ENCODE measurements at regions not wholly inside any gene's neighbourhood (a gene's known extent, or its start where the extent isn't known, plus 50 kb on each side); places are given as distances from the start of the nearest gene placed in this dataset.

GRCh38 chr2:239688840-239689239, 288.0 kb upstream of the HDAC4 start:
- TF ChIP-seq FOXA1 (IDR thresholded peaks at IDR 0.05): no peak
- TF ChIP-seq ZBTB33 (IDR thresholded peaks at IDR 0.05): no peak
- no peak for TF ChIP-seq CTCF (IDR thresholded peaks at IDR 0.05; ENCODE audit: low read depth, low read length, missing input control)
- TF ChIP-seq HNF4G (IDR thresholded peaks at IDR 0.05): no peak
- no peak for TF ChIP-seq RXRA (IDR thresholded peaks at IDR 0.05)
- TF ChIP-seq HNF4A (conservative IDR thresholded peaks at IDR 0.05): no peak
- TF ChIP-seq SP1 (IDR thresholded peaks at IDR 0.05): no peak
- TF ChIP-seq RAD21 (IDR thresholded peaks at IDR 0.05): no peak
- no peak for TF ChIP-seq TAF1 (conservative IDR thresholded peaks at IDR 0.05)
- TF ChIP-seq REST (IDR thresholded peaks at IDR 0.05): no peak
- no peak for TF ChIP-seq EGR1 (IDR thresholded peaks at IDR 0.05; ENCODE audit: low read depth in 2 of 2)
- no peak for TF ChIP-seq YY1 (IDR thresholded peaks at IDR 0.05)
- no peak for TF ChIP-seq MAX (IDR thresholded peaks at IDR 0.05)
- no peak for TF ChIP-seq FOXA2 (IDR thresholded peaks at IDR 0.05)
- TF ChIP-seq ATF3 (IDR thresholded peaks at IDR 0.05): no peak
- TF ChIP-seq NR2F2 (IDR thresholded peaks at IDR 0.05): no peak
- DNase-seq (ENCODE audit: low spot score): peak; percentile 6
- Histone ChIP-seq H3K36me3 (ENCODE audit: control insufficient read depth in 4 of 4, insufficient read depth in 3 of 4, low read depth in 1 of 4, low read length in 3 of 4) (no peaks in the 10 kb centered on the region), H3K27ac (ENCODE audit: low read depth in 1 of 2, low read length in 2 of 2) (no peak overlapping the region), H3K27me3 (ENCODE audit: control insufficient read depth in 4 of 4, insufficient read depth in 4 of 4, low read length in 3 of 4) (no peaks in the 10 kb centered on the region), H3K4me1 (ENCODE audit: control insufficient read depth in 4 of 4, insufficient read depth in 4 of 4, low read length in 3 of 4) (no peaks in the 10 kb centered on the region), H3K4me3 (ENCODE audit: low read depth in 1 of 3, low read length in 3 of 3) (no peak overlapping the region), H3K9ac (ENCODE audit: low read depth in 1 of 2, low read length in 2 of 2) (no peak overlapping the region), H3K9me3 (ENCODE audit: control insufficient read depth in 4 of 4, low read length in 3 of 4) (no peaks in the 10 kb centered on the region)
- 71% methylated on average over 9 of the region's 9 CpGs for WGBS

GRCh38 chr2:239688122-239688681, 287.4 kb upstream of the HDAC4 start:
- WGBS: 45% methylated on average over 14 of the region's 14 CpGs
- peak; percentile 12 for DNase-seq (ENCODE audit: low spot score)

More at GRCh38 chr2:239688122-239688681, 287.4 kb upstream of the HDAC4 start:
- no peak for TF ChIP-seq FOXA2 (IDR thresholded peaks at IDR 0.05)
- TF ChIP-seq MAX (IDR thresholded peaks at IDR 0.05): no peak
- no peak for TF ChIP-seq TAF1 (conservative IDR thresholded peaks at IDR 0.05)
- no peak for TF ChIP-seq RXRA (IDR thresholded peaks at IDR 0.05)
- TF ChIP-seq HNF4G (IDR thresholded peaks at IDR 0.05): no peak
- no peak for TF ChIP-seq JUND (IDR thresholded peaks at IDR 0.05)
- no peak for TF ChIP-seq CTCF (IDR thresholded peaks at IDR 0.05; ENCODE audit: low read depth, low read length, missing input control)
- no peak for TF ChIP-seq ZBTB33 (IDR thresholded peaks at IDR 0.05)
- Histone ChIP-seq H3K36me3 (ENCODE audit: control insufficient read depth in 4 of 4, insufficient read depth in 3 of 4, low read depth in 1 of 4, low read length in 3 of 4) (no peaks in the 10 kb centered on the region), H3K9ac (ENCODE audit: low read depth in 1 of 2, low read length in 2 of 2) (no peak overlapping the region), H3K27ac (ENCODE audit: low read depth in 1 of 2, low read length in 2 of 2) (no peak overlapping the region), H3K27me3 (ENCODE audit: control insufficient read depth in 4 of 4, insufficient read depth in 4 of 4, low read length in 3 of 4) (no peaks in the 10 kb centered on the region), H3K4me3 (ENCODE audit: low read depth in 1 of 3, low read length in 3 of 3) (no peak overlapping the region), H3K9me3 (ENCODE audit: control insufficient read depth in 4 of 4, low read length in 3 of 4) (no peaks in the 10 kb centered on the region), H3K4me1 (ENCODE audit: control insufficient read depth in 4 of 4, insufficient read depth in 4 of 4, low read length in 3 of 4) (no peaks in the 10 kb centered on the region)

Measured in liver (tissue), 8 donors.